ENCODE measurements at regions not wholly inside any gene's neighbourhood (a gene's known extent, or its start where the extent isn't known, plus 50 kb on each side); places are given as distances from the start of the nearest gene placed in this dataset.

GRCh38 chr1:38456531-38456876 is 403.1 kb downstream of the RRAGC start:
- CTCF ChIA-PET (ENCODE audit: low intra/inter-chr PET ratio), result no interaction called here
- intact Hi-C loops (cut with micrococcal nuclease) (no loop called here), in situ Hi-C loops (cut with MboI) (no loop called here)
- no TSS peak for BruUV-seq (replicated peaks)
- H4K20me1 ChIP-seq (replicated peaks; ENCODE audit: control insufficient read depth, insufficient read depth, low read length), result no peaks in the 10 kb centered on the region
- POLR2A ChIA-PET, result interaction anchor here (1.0 kb wide), 1 partner anchor 12 kb away, joined by 3 read pairs; no protein-coding TSS in a partner anchor
- H3K9me1 ChIP-seq (ENCODE audit: control insufficient read depth, insufficient read depth, low read length), result no peaks in the 10 kb centered on the region
- H3K27ac ChIP-seq (ENCODE audit: extremely low read depth, low read depth, low read length), result no peak overlapping the region
- H3K36me3 ChIP-seq (ENCODE audit: control insufficient read depth, insufficient read depth, low read length), result no peaks in the 10 kb centered on the region
- H3K4me1 ChIP-seq (replicated peaks in 1 of 2; ENCODE audit: control insufficient read depth in 2 of 2, insufficient read depth in 2 of 2, low read length in 2 of 2), result no peaks in the 10 kb centered on the region
- H3K27me3 ChIP-seq (ENCODE audit: control insufficient read depth in 2 of 2, insufficient read depth in 2 of 2, low read length in 2 of 2), result peaks cover 9 to 47% of the 10 kb centered on the region in 2 experiments
- TF ChIP-seq ZNF316 (IDR thresholded peaks at IDR 0.05) (0 out of 2 replicates have a peak, but pooled peaks have one; percentile 9), CTBP1 (IDR thresholded peaks at IDR 0.05; ENCODE audit: borderline replicate concordance) (no peak)
- H3K79me2 ChIP-seq (ENCODE audit: control insufficient read depth, insufficient read depth, low read length), result no peaks in the 10 kb centered on the region
- H3K9ac ChIP-seq (ENCODE audit: insufficient read depth in 1 of 2, low read depth in 2 of 2, low read length in 2 of 2), result no peak overlapping the region
- no peaks in the 10 kb centered on the region for H3K9me3 ChIP-seq (replicated peaks; ENCODE audit: control insufficient read depth, insufficient read depth, low read depth, low read length)
- ATAC-seq (no peak), DNase-seq (ENCODE audit: extremely low read depth in 1 of 4, low spot score in 3 of 4) (no peak), FAIRE-seq (no peak)
- WGBS (ENCODE audit: insufficient coverage, low coverage, missing lambda C conversion rate), result 11% methylated on average over 2 of the region's 2 CpGs
- H3K4me3 ChIP-seq, result no peak overlapping the region
- no peak overlapping the region for H2AFZ ChIP-seq (ENCODE audit: low read depth, low read length)
- H3K4me2 ChIP-seq (ENCODE audit: insufficient read depth, low read length), result no peak overlapping the region

DNA sequence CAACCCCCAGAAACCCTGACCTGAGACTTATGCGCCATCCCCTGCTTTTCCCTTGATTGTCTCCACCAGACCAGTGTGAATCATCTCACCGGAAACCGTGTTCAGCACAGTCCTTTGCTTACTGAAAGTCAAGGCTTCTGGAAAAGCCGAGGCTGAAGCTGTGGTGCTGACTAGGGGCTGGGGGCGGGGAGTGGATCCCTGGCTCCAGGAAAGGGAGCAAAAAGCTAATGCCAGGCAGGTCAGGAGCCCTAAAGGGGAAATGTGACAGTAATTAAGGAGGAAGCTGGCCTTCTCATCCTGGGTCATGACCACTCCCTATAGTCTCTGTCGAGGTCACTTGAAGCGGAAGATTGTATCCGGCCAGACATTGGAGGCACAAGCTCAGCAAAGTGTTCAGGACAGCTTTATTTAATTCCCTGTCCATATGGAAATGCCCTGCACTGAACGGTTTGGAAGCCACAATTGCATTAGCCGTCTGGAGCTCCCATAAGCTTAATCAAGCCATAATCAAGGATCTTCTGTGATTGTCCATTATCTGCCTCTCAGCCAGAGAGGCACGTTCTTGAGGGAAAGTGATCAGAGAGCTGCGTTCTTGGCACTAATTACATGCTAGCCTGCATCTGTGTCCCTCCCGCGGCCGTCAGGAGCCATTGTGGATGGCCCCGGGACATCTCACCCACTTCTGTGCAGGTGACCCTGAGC is 403.6 kb downstream of the RRAGC start:
- Histone ChIP-seq H3K27me3 (ENCODE audit: control insufficient read depth in 2 of 2, insufficient read depth in 2 of 2, low read length in 2 of 2) (peaks cover 10 to 49% of the 10 kb centered on the region in 2 experiments), H3K9me3 (replicated peaks; ENCODE audit: control insufficient read depth, insufficient read depth, low read depth, low read length) (no peaks in the 10 kb centered on the region), H3K79me2 (ENCODE audit: control insufficient read depth, insufficient read depth, low read length) (no peaks in the 10 kb centered on the region), H4K20me1 (replicated peaks; ENCODE audit: control insufficient read depth, insufficient read depth, low read length) (no peaks in the 10 kb centered on the region), H3K4me3 (no peak overlapping the region), H3K36me3 (ENCODE audit: control insufficient read depth, insufficient read depth, low read length) (no peaks in the 10 kb centered on the region), H3K4me1 (replicated peaks in 1 of 2; ENCODE audit: control insufficient read depth in 2 of 2, insufficient read depth in 2 of 2, low read length in 2 of 2) (no peaks in the 10 kb centered on the region), H3K9ac (ENCODE audit: insufficient read depth in 1 of 2, low read depth in 2 of 2, low read length in 2 of 2) (no peak overlapping the region), H3K4me2 (ENCODE audit: insufficient read depth, low read length) (no peak overlapping the region), H3K27ac (ENCODE audit: extremely low read depth, low read depth, low read length) (no peak overlapping the region), H2AFZ (ENCODE audit: low read depth, low read length) (no peak overlapping the region), H3K9me1 (ENCODE audit: control insufficient read depth, insufficient read depth, low read length) (no peaks in the 10 kb centered on the region)
- CTCF ChIA-PET (ENCODE audit: low intra/inter-chr PET ratio), result no interaction called here
- in situ Hi-C loops (cut with MboI) (no loop called here), intact Hi-C loops (cut with micrococcal nuclease) (no loop called here)
- BruUV-seq (replicated peaks), result no TSS peak
- 5% methylated on average over 16 of the region's 16 CpGs for WGBS (ENCODE audit: insufficient coverage, low coverage, missing lambda C conversion rate)
- FAIRE-seq, result no peak
- no peak for DNase-seq (ENCODE audit: extremely low read depth in 1 of 4, low spot score in 3 of 4)
- TF ChIP-seq KLF6 (CRISPR knock-in tag; IDR thresholded peaks at IDR 0.05; ENCODE audit: borderline replicate concordance) (no peak), CHD4 (IDR thresholded peaks at IDR 0.05; ENCODE audit: insufficient read depth, insufficient replicate concordance, low read depth, low read length, poor library complexity, severe bottlenecking) (no peak), ZZZ3 (IDR thresholded peaks at IDR 0.05) (no peak), ZFP30 (CRISPR knock-in tag; IDR thresholded peaks at IDR 0.05; ENCODE audit: borderline replicate concordance) (no peak), SP2 (IDR thresholded peaks at IDR 0.05; ENCODE audit: extremely low read depth, low read depth, low read length, poor library complexity, severe bottlenecking) (no peak), SMARCA5 (IDR thresholded peaks at IDR 0.05) (no peak), ZNF77 (CRISPR knock-in tag; IDR thresholded peaks at IDR 0.05) (no peak), NRF1 (conservative IDR thresholded peaks at IDR 0.05 in 1 of 2, IDR thresholded peaks at IDR 0.05 in 1 of 2) (no peak), NFE2L1 (tag; IDR thresholded peaks at IDR 0.05; ENCODE audit: borderline replicate concordance, low read depth) (no peak), TBP (optimal IDR thresholded peaks at IDR 0.05; ENCODE audit: low read depth, low read length) (no peak), KDM4B (IDR thresholded peaks at IDR 0.05; ENCODE audit: borderline replicate concordance in 2 of 2, low read depth in 1 of 2) (no peak)
- ATAC-seq, result no peak
- POLR2A ChIA-PET, result interaction anchor here (1.0 kb wide), 1 partner anchor 11 kb away, joined by 3 read pairs; no protein-coding TSS in a partner anchor

Measured in K562 (cell line).